ENCODE measurements at regions not wholly inside any gene's neighbourhood (a gene's known extent, or its start where the extent isn't known, plus 50 kb on each side); places are given as distances from the start of the nearest gene placed in this dataset.
"Not testable (repeated sequence)": the region's sequence is repeated elsewhere in the genome, so short reads cannot be mapped to it uniquely, and the experiment has no call there.

GRCh38 chr4:8965896-8966295, 94.3 kb upstream of the HMX1 start:
- not testable (repeated sequence) for H3K4me2 ChIP-seq (ENCODE audit: low read length); H3K36me3 ChIP-seq (ENCODE audit: insufficient read depth, low read length); H3K27me3 ChIP-seq (ENCODE audit: control insufficient read depth, insufficient read depth, low read length); H3K4me3 ChIP-seq (ENCODE audit: low read length); H3K9me3 ChIP-seq (replicated peaks; ENCODE audit: low read length); H3K9ac ChIP-seq (ENCODE audit: low read depth, low read length); H3K4me1 ChIP-seq (ENCODE audit: control insufficient read depth, insufficient read depth, low read length)

- not testable (repeated sequence) for H3K4me2 ChIP-seq (ENCODE audit: low read length); H3K9me3 ChIP-seq (replicated peaks; ENCODE audit: low read length); H3K36me3 ChIP-seq (ENCODE audit: insufficient read depth, low read length); H3K4me1 ChIP-seq (ENCODE audit: control insufficient read depth, insufficient read depth, low read length); H3K4me3 ChIP-seq (ENCODE audit: low read length); H3K9ac ChIP-seq (ENCODE audit: low read depth, low read length); H3K27me3 ChIP-seq (ENCODE audit: control insufficient read depth, insufficient read depth, low read length)
These were observed 92.7 kb upstream of the HMX1 start for GRCh38 chr4:8964201-8964788.

GRCh38 chr4:8963533-8963932, 91.9 kb upstream of the HMX1 start:
- not testable (repeated sequence) for H3K4me1 ChIP-seq (ENCODE audit: control insufficient read depth, insufficient read depth, low read length); H3K36me3 ChIP-seq (ENCODE audit: insufficient read depth, low read length); H3K9ac ChIP-seq (ENCODE audit: low read depth, low read length)

GRCh38 chr4:8961343-8961742, 89.7 kb upstream of the HMX1 start:
- not testable (repeated sequence) for H3K9ac ChIP-seq (ENCODE audit: low read depth, low read length)

More at GRCh38 chr4:8963533-8963932, 91.9 kb upstream of the HMX1 start:
- not testable (repeated sequence) for H3K4me3 ChIP-seq (ENCODE audit: low read length); H3K27me3 ChIP-seq (ENCODE audit: control insufficient read depth, insufficient read depth, low read length); H3K9me3 ChIP-seq (replicated peaks; ENCODE audit: low read length); H3K4me2 ChIP-seq (ENCODE audit: low read length)

DNA sequence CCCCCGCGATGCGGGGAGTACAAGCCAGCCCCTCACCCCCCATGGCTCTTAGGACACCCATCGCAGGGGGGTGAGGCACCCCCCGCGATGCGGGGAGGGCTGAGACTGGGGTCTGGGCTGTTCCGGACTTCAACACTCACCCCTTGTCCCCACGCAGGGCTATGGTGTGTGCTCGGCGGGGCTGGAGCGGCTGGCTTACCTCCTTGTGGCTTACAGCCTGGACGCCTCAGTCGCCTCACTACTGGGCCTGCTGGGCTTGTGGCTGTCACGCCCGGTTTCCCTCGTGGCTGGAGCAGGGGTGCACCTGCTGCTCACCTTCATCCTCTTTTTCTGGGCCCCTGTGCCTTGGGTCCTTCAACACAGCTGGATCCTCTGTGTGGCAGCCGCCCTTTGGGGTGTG, 87.8 kb upstream of the HMX1 start:
- not testable (repeated sequence) for H3K4me1 ChIP-seq (ENCODE audit: control insufficient read depth, insufficient read depth, low read length); H3K9me3 ChIP-seq (replicated peaks; ENCODE audit: low read length); H3K27me3 ChIP-seq (ENCODE audit: control insufficient read depth, insufficient read depth, low read length); H3K36me3 ChIP-seq (ENCODE audit: insufficient read depth, low read length); H3K4me2 ChIP-seq (ENCODE audit: low read length); H3K4me3 ChIP-seq (ENCODE audit: low read length); H3K9ac ChIP-seq (ENCODE audit: low read depth, low read length)

More at GRCh38 chr4:8961343-8961742, 89.7 kb upstream of the HMX1 start:
- not testable (repeated sequence) for H3K27me3 ChIP-seq (ENCODE audit: control insufficient read depth, insufficient read depth, low read length); H3K4me1 ChIP-seq (ENCODE audit: control insufficient read depth, insufficient read depth, low read length); H3K4me3 ChIP-seq (ENCODE audit: low read length); H3K4me2 ChIP-seq (ENCODE audit: low read length); H3K9me3 ChIP-seq (replicated peaks; ENCODE audit: low read length); H3K36me3 ChIP-seq (ENCODE audit: insufficient read depth, low read length)

DNA sequence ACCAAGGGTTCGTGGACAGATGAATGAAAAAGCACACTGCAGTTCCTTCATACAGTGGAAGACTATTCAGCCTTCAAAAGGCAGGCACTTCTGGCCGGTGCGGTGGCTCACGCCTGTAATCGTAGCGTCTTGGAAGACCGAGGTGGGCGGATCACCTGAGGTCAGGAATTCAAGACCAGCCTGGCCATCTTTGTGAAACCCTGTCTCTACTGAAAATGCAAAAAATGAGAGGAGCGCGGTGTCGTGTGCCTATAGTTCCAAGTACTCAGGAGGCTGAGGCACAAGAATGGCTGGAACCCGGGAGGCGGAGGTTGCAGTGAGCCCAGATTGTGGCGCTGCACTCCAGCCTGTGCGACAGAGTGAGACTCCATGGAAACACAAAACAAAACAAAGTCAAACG, 82.4 kb upstream of the HMX1 start:
- H3K27me3 ChIP-seq (ENCODE audit: control insufficient read depth, insufficient read depth, low read length); H3K4me2 ChIP-seq (ENCODE audit: low read length); H3K4me3 ChIP-seq (ENCODE audit: low read length); H3K9me3 ChIP-seq (replicated peaks; ENCODE audit: low read length); H3K36me3 ChIP-seq (ENCODE audit: insufficient read depth, low read length); H3K9ac ChIP-seq (ENCODE audit: low read depth, low read length); H3K4me1 ChIP-seq (ENCODE audit: control insufficient read depth, insufficient read depth, low read length): not testable (repeated sequence)

- not testable (repeated sequence) for H3K9me3 ChIP-seq (replicated peaks; ENCODE audit: low read length); H3K4me3 ChIP-seq (ENCODE audit: low read length); H3K9ac ChIP-seq (ENCODE audit: low read depth, low read length); H3K36me3 ChIP-seq (ENCODE audit: insufficient read depth, low read length); H3K4me2 ChIP-seq (ENCODE audit: low read length); H3K27me3 ChIP-seq (ENCODE audit: control insufficient read depth, insufficient read depth, low read length); H3K4me1 ChIP-seq (ENCODE audit: control insufficient read depth, insufficient read depth, low read length)
These were observed 81.2 kb upstream of the HMX1 start for GRCh38 chr4:8952791-8953190.

GRCh38 chr4:8952109-8952508, 80.5 kb upstream of the HMX1 start:
- H3K9me3 ChIP-seq (replicated peaks; ENCODE audit: low read length); H3K9ac ChIP-seq (ENCODE audit: low read depth, low read length); H3K4me3 ChIP-seq (ENCODE audit: low read length); H3K4me2 ChIP-seq (ENCODE audit: low read length); H3K36me3 ChIP-seq (ENCODE audit: insufficient read depth, low read length); H3K27me3 ChIP-seq (ENCODE audit: control insufficient read depth, insufficient read depth, low read length); H3K4me1 ChIP-seq (ENCODE audit: control insufficient read depth, insufficient read depth, low read length): not testable (repeated sequence)

- not testable (repeated sequence) for H3K4me1 ChIP-seq (ENCODE audit: control insufficient read depth, insufficient read depth, low read length); H3K36me3 ChIP-seq (ENCODE audit: insufficient read depth, low read length); H3K9ac ChIP-seq (ENCODE audit: low read depth, low read length); H3K9me3 ChIP-seq (replicated peaks; ENCODE audit: low read length); H3K4me2 ChIP-seq (ENCODE audit: low read length); H3K4me3 ChIP-seq (ENCODE audit: low read length); H3K27me3 ChIP-seq (ENCODE audit: control insufficient read depth, insufficient read depth, low read length)
These were observed 73.9 kb upstream of the HMX1 start for GRCh38 chr4:8945506-8945905.

GRCh38 chr4:8943367-8943766, 71.7 kb upstream of the HMX1 start:
- not testable (repeated sequence) for H3K9ac ChIP-seq (ENCODE audit: low read depth, low read length); H3K36me3 ChIP-seq (ENCODE audit: insufficient read depth, low read length); H3K27me3 ChIP-seq (ENCODE audit: control insufficient read depth, insufficient read depth, low read length); H3K4me1 ChIP-seq (ENCODE audit: control insufficient read depth, insufficient read depth, low read length); H3K4me2 ChIP-seq (ENCODE audit: low read length); H3K9me3 ChIP-seq (replicated peaks; ENCODE audit: low read length); H3K4me3 ChIP-seq (ENCODE audit: low read length)

- not testable (repeated sequence) for H3K9me3 ChIP-seq (replicated peaks; ENCODE audit: low read length); H3K9ac ChIP-seq (ENCODE audit: low read depth, low read length); H3K36me3 ChIP-seq (ENCODE audit: insufficient read depth, low read length); H3K27me3 ChIP-seq (ENCODE audit: control insufficient read depth, insufficient read depth, low read length); H3K4me3 ChIP-seq (ENCODE audit: low read length); H3K4me1 ChIP-seq (ENCODE audit: control insufficient read depth, insufficient read depth, low read length); H3K4me2 ChIP-seq (ENCODE audit: low read length)
These were observed 70.4 kb upstream of the HMX1 start for GRCh38 chr4:8942088-8942487.

DNA sequence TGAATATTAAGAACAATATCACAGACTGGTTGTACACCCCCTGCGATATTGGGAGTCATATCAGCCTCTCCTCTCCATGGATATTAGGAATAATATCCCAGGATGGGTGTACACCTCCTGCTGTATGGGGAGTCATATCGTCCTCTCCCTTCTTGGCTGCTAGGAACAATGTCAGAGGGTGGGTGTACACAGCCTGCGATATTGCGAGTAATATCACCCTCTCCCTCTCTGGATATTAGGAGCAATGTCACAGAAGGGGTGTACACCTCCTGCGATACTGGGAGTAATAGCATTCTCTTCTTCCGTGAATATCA, 69.8 kb upstream of the HMX1 start:
- not testable (repeated sequence) for H3K9ac ChIP-seq (ENCODE audit: low read depth, low read length); H3K4me3 ChIP-seq (ENCODE audit: low read length); H3K4me2 ChIP-seq (ENCODE audit: low read length); H3K9me3 ChIP-seq (replicated peaks; ENCODE audit: low read length); H3K36me3 ChIP-seq (ENCODE audit: insufficient read depth, low read length); H3K4me1 ChIP-seq (ENCODE audit: control insufficient read depth, insufficient read depth, low read length); H3K27me3 ChIP-seq (ENCODE audit: control insufficient read depth, insufficient read depth, low read length)
